ENCODE measurements at regions not wholly inside any gene's neighbourhood (a gene's known extent, or its start where the extent isn't known, plus 50 kb on each side); places are given as distances from the start of the nearest gene placed in this dataset.

GRCh38 chr10:4506095-4506494, 319.9 kb upstream of the AKR1E2 start:
- TF ChIP-seq POLR2A (IDR thresholded peaks at IDR 0.05; ENCODE audit: low read depth, low read length) (no peak), POLR2AphosphoS5 (IDR thresholded peaks at IDR 0.05; ENCODE audit: low read depth, low read length) (no peak), TAF1 (IDR thresholded peaks at IDR 0.05; ENCODE audit: low read depth, low read length) (no peak), SPI1 (IDR thresholded peaks at IDR 0.05; ENCODE audit: low read depth, low read length) (no peak), POU2F2 (IDR thresholded peaks at IDR 0.05; ENCODE audit: low read depth, low read length) (no peak), PAX5 (IDR thresholded peaks at IDR 0.05; ENCODE audit: insufficient read depth, low read length, severe bottlenecking) (no peak)
